ENCODE measurements at regions not wholly inside any gene's neighbourhood (a gene's known extent, or its start where the extent isn't known, plus 50 kb on each side); places are given as distances from the start of the nearest gene placed in this dataset.

DNA sequence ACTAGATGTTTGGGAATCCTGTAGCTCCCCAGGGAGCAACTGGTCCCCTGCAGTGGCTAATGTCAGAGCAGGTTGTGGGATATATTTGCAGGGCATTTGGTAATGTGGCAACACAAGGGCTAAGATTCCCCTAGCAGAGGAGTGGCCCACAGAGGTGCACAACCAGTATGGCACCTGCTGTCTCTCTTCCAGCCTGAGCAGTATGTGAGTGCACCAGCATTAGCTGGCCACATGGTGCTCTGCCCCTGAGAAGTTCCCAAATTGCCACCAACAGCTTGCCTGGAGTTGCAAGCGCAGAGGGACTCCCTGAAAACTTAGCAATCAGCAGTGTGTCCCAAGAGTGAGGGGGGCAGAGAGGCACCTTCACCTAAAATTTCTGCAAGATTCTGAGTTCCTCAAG, 53.2 kb upstream of the SNCAIP start:
- DNase-seq (ENCODE audit: extremely low spot score, unreplicated experiment) = no peak
- TF ChIP-seq, protein P1, sequence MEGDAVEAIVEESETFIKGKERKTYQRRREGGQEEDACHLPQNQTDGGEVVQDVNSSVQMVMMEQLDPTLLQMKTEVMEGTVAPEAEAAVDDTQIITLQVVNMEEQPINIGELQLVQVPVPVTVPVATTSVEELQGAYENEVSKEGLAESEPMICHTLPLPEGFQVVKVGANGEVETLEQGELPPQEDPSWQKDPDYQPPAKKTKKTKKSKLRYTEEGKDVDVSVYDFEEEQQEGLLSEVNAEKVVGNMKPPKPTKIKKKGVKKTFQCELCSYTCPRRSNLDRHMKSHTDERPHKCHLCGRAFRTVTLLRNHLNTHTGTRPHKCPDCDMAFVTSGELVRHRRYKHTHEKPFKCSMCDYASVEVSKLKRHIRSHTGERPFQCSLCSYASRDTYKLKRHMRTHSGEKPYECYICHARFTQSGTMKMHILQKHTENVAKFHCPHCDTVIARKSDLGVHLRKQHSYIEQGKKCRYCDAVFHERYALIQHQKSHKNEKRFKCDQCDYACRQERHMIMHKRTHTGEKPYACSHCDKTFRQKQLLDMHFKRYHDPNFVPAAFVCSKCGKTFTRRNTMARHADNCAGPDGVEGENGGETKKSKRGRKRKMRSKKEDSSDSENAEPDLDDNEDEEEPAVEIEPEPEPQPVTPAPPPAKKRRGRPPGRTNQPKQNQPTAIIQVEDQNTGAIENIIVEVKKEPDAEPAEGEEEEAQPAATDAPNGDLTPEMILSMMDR (IDR thresholded peaks at IDR 0.05) = no peak
- Mint-ChIP-seq H3K4me3 (ENCODE audit: unreplicated experiment) (no peak overlapping the region), H3K27ac (ENCODE audit: unreplicated experiment) (no peak overlapping the region), H3K27me3 (ENCODE audit: unreplicated experiment) (no peaks in the 10 kb centered on the region), H3K9me3 (ENCODE audit: unreplicated experiment) (peaks cover 33% of the 10 kb centered on the region), H3K4me1 (ENCODE audit: unreplicated experiment) (peaks cover 7% of the 10 kb centered on the region), H3K36me3 (ENCODE audit: unreplicated experiment) (peaks cover 5% of the 10 kb centered on the region)

DNA sequence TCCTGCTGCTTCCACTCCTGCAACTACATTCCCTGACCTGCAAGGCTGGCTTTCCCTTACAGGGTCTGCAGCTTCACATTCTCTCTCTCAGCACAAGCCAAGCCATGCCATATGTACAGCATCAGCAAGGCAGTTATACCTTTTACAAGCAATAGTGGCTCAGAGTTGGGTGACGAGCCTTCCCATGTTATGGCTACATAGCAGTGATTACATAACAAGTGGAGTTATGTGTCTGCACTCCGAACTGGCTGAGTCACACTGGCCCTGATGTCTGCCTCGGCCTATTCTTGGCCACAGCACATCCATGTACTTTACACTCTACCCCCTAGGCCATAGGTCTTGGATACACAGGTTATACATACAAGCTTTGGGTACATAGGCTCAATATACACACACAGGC, 52.0 kb upstream of the SNCAIP start:
- Mint-ChIP-seq H3K36me3 (ENCODE audit: unreplicated experiment) (peaks cover 5% of the 10 kb centered on the region), H3K27me3 (ENCODE audit: unreplicated experiment) (no peaks in the 10 kb centered on the region), H3K9me3 (ENCODE audit: unreplicated experiment) (peaks cover 25% of the 10 kb centered on the region), H3K4me3 (ENCODE audit: unreplicated experiment) (no peak overlapping the region), H3K27ac (ENCODE audit: unreplicated experiment) (no peak overlapping the region), H3K4me1 (ENCODE audit: unreplicated experiment) (peaks cover 7% of the 10 kb centered on the region)
- no peak for DNase-seq (ENCODE audit: extremely low spot score, unreplicated experiment)
- TF ChIP-seq, protein P1 (IDR thresholded peaks at IDR 0.05) = no peak

DNA sequence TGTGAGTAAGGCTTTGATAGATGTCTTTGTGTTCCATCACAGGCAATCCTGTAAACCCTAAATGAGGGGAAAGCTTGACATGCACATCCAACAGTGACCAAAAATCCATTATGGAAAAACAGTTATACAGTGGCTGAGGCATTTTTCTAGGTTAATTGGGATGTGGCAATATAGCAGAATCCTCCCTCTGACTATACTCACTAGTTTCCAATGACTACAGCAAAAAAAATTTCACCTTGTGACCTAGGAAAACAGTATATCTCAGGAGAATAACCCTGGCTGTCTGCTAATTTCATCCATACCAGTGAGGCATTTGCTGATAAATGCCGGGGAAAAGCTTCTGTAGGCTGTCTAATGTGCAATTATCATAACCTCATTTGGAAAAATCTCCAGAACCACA, 49.9 kb upstream of the SNCAIP start:
- Mint-ChIP-seq H3K27me3 (ENCODE audit: unreplicated experiment) (no peaks in the 10 kb centered on the region), H3K4me1 (ENCODE audit: unreplicated experiment) (peaks cover 7% of the 10 kb centered on the region), H3K4me3 (ENCODE audit: unreplicated experiment) (no peak overlapping the region), H3K9me3 (ENCODE audit: unreplicated experiment) (peaks cover 7% of the 10 kb centered on the region), H3K36me3 (ENCODE audit: unreplicated experiment) (no peaks in the 10 kb centered on the region), H3K27ac (ENCODE audit: unreplicated experiment) (no peak overlapping the region)
- TF ChIP-seq, protein P1 (IDR thresholded peaks at IDR 0.05) = no peak
- no peak for DNase-seq (ENCODE audit: extremely low spot score, unreplicated experiment)
